GM23338 (cell line): ENCODE measurements at regions not wholly inside any gene's neighbourhood (a gene's known extent, or its start where the extent isn't known, plus 50 kb on each side); places are given as distances from the start of the nearest gene placed in this dataset.

ENCODE experiments used
- ATAC-seq: fragments of 200-7000 bp; cut with Tn5 transposase; 3 replicates; pipeline ENCODE4 v1.9.1; 2020
- DNase-seq: peaks from one replicate; pipeline ENCODE4 v3.0.0-alpha.2; 2015; ENCODE audit warnings: low spot score
- H2AFZ ChIP-seq: fragments of 200-600 bp; sonication (generic); 2 replicates; pipeline ENCODE4 v1.8.0; 2016; ENCODE audit warnings: antibody characterized with exemption, mild to moderate bottlenecking, moderate library complexity
- H3F3A ChIP-seq: fragments of 200-600 bp; sonication (generic); replicated peaks from 2 replicates; pipeline ENCODE4 v1.8.0; 2017; ENCODE audit warnings: antibody characterized with exemption, mixed run types, low read depth
- H3K27ac ChIP-seq: fragments of 200-600 bp; sonication (generic); 2 replicates; pipeline ENCODE4 v1.6.1; 2016; ENCODE audit warnings: low read depth
- H3K27me3 ChIP-seq: fragments of 200-600 bp; sonication (generic); 2 replicates; pipeline ENCODE4 v1.8.0; 2016; ENCODE audit warnings: mild to moderate bottlenecking, mixed run types, moderate library complexity; ENCODE audit not compliant: insufficient read depth
- H3K36me3 ChIP-seq: fragments of 200-600 bp; sonication (generic); 2 replicates; pipeline ENCODE4 v1.8.0; 2016; ENCODE audit warnings: mild to moderate bottlenecking; ENCODE audit not compliant: insufficient read depth
- H3K4me1 ChIP-seq: fragments of 200-600 bp; sonication (generic); 2 replicates; pipeline ENCODE4 v1.8.0; 2016; ENCODE audit warnings: mild to moderate bottlenecking, moderate library complexity; ENCODE audit not compliant: insufficient read depth
- H3K4me2 ChIP-seq: fragments of 200-600 bp; sonication (generic); 2 replicates; pipeline ENCODE4 v1.7.1; 2017; ENCODE audit warnings: mixed run types
- H3K4me3 ChIP-seq: fragments of 200-600 bp; sonication (generic); 2 replicates; pipeline ENCODE4 v1.6.1; 2016; ENCODE audit warnings: mixed run types
- H3K79me2 ChIP-seq: fragments of 200-600 bp; sonication (generic); replicated peaks from 2 replicates; pipeline ENCODE4 v1.8.0; 2017; ENCODE audit warnings: mild to moderate bottlenecking; ENCODE audit not compliant: insufficient read depth
- H3K9me2 ChIP-seq: fragments of 200-600 bp; sonication (generic); 2 replicates; pipeline ENCODE4 v1.8.0; 2017; ENCODE audit not compliant: insufficient read depth
- H4K20me1 ChIP-seq: fragments of 200-600 bp; sonication (generic); replicated peaks from 2 replicates; pipeline ENCODE4 v1.8.0; 2017; ENCODE audit warnings: mild to moderate bottlenecking; ENCODE audit not compliant: insufficient read depth
- H3K27ac Mint-ChIP-seq: 2 replicates; pipeline ENCODE4 v1.8.0; 2020; ENCODE audit warnings: inconsistent platforms, mild to moderate bottlenecking, moderate library complexity, mixed read lengths
- H3K27me3 Mint-ChIP-seq: 3 replicates; pipeline ENCODE4 v1.8.0; 2022; ENCODE audit warnings: low read depth, mild to moderate bottlenecking, moderate library complexity, mixed read lengths, inconsistent platforms; ENCODE audit not compliant: insufficient read depth, poor library complexity
- H3K36me3 Mint-ChIP-seq: 3 replicates; pipeline ENCODE4 v1.8.0; 2021; ENCODE audit warnings: low read depth, mild to moderate bottlenecking, inconsistent platforms, moderate library complexity, mixed read lengths
- H3K4me1 Mint-ChIP-seq: 3 replicates; pipeline ENCODE4 v1.8.0; 2020; ENCODE audit warnings: mild to moderate bottlenecking, inconsistent platforms, mixed read lengths
- H3K4me3 Mint-ChIP-seq: 3 replicates; pipeline ENCODE4 v1.8.0; 2021; ENCODE audit warnings: moderate library complexity, mild to moderate bottlenecking, inconsistent platforms, mixed read lengths
- H3K9me3 Mint-ChIP-seq: 3 replicates; pipeline ENCODE4 v1.8.0; 2020; ENCODE audit warnings: moderate library complexity, mild to moderate bottlenecking, inconsistent platforms, mixed read lengths
- CTCF ChIP-seq, 2 experiments: fragments of 200-600 bp in 1 of 2; sonication (generic) in 1 of 2; conservative IDR thresholded peaks; 2 replicates each; pipeline versions ENCODE4 v1.5.1 to v1.6.1; 2016 to 2017; ENCODE audit warnings: antibody characterized with exemption in 2 of 2, low read depth in 2 of 2, mild to moderate bottlenecking in 2 of 2, moderate library complexity in 1 of 2
- ETS1 ChIP-seq: IDR thresholded peaks from 2 replicates; pipeline ENCODE4 v1.6.1; 2016; ENCODE audit warnings: antibody characterized with exemption
- EZH2 ChIP-seq: fragments of 200-600 bp; sonication (generic); IDR thresholded peaks from one replicate; pipeline ENCODE4 v1.8.0; 2017; ENCODE audit warnings: antibody characterized with exemption, mild to moderate bottlenecking, low read depth; ENCODE audit not compliant: unreplicated experiment
- JUNB ChIP-seq: IDR thresholded peaks from one replicate; pipeline ENCODE4 v1.6.1; 2016; ENCODE audit warnings: antibody characterized with exemption; ENCODE audit not compliant: unreplicated experiment
- NANOG ChIP-seq: IDR thresholded peaks from 2 replicates; pipeline ENCODE4 v1.6.1; 2016; ENCODE audit warnings: antibody characterized with exemption, borderline replicate concordance
- POLR2AphosphoS5 ChIP-seq: IDR thresholded peaks from 2 replicates; pipeline ENCODE4 v1.6.1; 2016; ENCODE audit warnings: antibody characterized with exemption, low read depth
- REST ChIP-seq: IDR thresholded peaks from one replicate; pipeline ENCODE4 v1.6.1; 2018; ENCODE audit warnings: antibody characterized with exemption; ENCODE audit not compliant: unreplicated experiment
- ZNF114 ChIP-seq: fragments of 250-450 bp; sonication (Bioruptor Pico); IDR thresholded peaks from 2 replicates; pipeline ENCODE4 v1.5.0; 2020; ENCODE audit warnings: mild to moderate bottlenecking, moderate library complexity
- ZNF331 ChIP-seq: fragments of 250-450 bp; sonication (Bioruptor Pico); IDR thresholded peaks from 2 replicates; pipeline ENCODE4 v1.5.0; 2020; ENCODE audit warnings: low read depth, mild to moderate bottlenecking, moderate library complexity
- ZNF462 ChIP-seq: fragments of 250-450 bp; sonication (Bioruptor Pico); IDR thresholded peaks from 2 replicates; pipeline ENCODE4 v1.5.0; 2020; ENCODE audit warnings: mild to moderate bottlenecking, moderate library complexity

- DNase-seq (peak; percentile 21), ATAC-seq (peak; percentile 82)
- Mint-ChIP-seq H3K36me3 (peaks cover 11% of the 10 kb centered on the region; the same call in 2 of the 3 replicates), H3K9me3 (peaks cover 16% of the 10 kb centered on the region), H3K27me3 (no peaks in the 10 kb centered on the region), H3K27ac (no peak overlapping the region), H3K4me3 (no peak overlapping the region), H3K4me1 (no peaks in the 10 kb centered on the region; the same call in 2 of the 3 replicates)
- Histone ChIP-seq H3K27me3 (no peaks in the 10 kb centered on the region), H3K9me2 (no peaks in the 10 kb centered on the region), H3K27ac (no peak overlapping the region), H2AFZ (no peak overlapping the region), H3K4me1 (0 out of 2 replicates have a peak, but pooled peaks cover 3% of the 10 kb centered on the region), H3F3A (no peaks in the 10 kb centered on the region), H3K36me3 (no peaks in the 10 kb centered on the region; the same call in 1 of the 2 replicates), H3K4me2 (no peak overlapping the region), H3K4me3 (no peak overlapping the region), H4K20me1 (no peaks in the 10 kb centered on the region), H3K79me2 (no peaks in the 10 kb centered on the region)
- no peak for TF ChIP-seq ZNF331 (CRISPR knock-in tag)
- no peak for TF ChIP-seq ZNF114 (CRISPR knock-in tag)
- no peak for TF ChIP-seq NANOG
- no peak for TF ChIP-seq REST
- TF ChIP-seq POLR2AphosphoS5 = no peak
- no peak for TF ChIP-seq ETS1
- TF ChIP-seq EZH2 = no peak
- no peak for TF ChIP-seq ZNF462 (CRISPR knock-in tag)
- TF ChIP-seq CTCF (conservative IDR thresholded peaks at IDR 0.05; ENCODE audit: low read depth in 2 of 2) = no peak
- TF ChIP-seq JUNB = no peak
These were observed 449.6 kb upstream of the CHD1 start for GRCh38 chr5:99378443-99378842.
